MCF 10A (cell line): ENCODE measurements at regions not wholly inside any gene's neighbourhood (a gene's known extent, or its start where the extent isn't known, plus 50 kb on each side); places are given as distances from the start of the nearest gene placed in this dataset.

ENCODE experiments used
- BruUV-seq: library from RNA; stranded (reverse); fragments of 400-500 nt; replicated peaks from 2 replicates; lab custom pipeline; 2021; lab: Mats Ljungman, UMichigan
- CTCF ChIA-PET: fragments of 300-600 bp; sonication (Branson Sonifier 250); formaldehyde crosslinking; extraction: SDS; loops from one replicate; lab custom pipeline; 2021; ENCODE audit warnings: antibody characterized with exemption, inconsistent platforms; lab: Yijun Ruan, JAX
- POLR2A ChIA-PET: fragments of 300-600, 350-650 bp; sonication (Branson Sonifier 250); formaldehyde crosslinking; extraction: SDS; loops from one replicate; lab custom pipeline; 2020; ENCODE audit warnings: antibody characterized with exemption, inconsistent platforms; lab: Yijun Ruan, JAX
- DNase-seq: peaks from one replicate; pipeline ENCODE4 v3.0.0-alpha.2; 2018; ENCODE audit not compliant: unreplicated experiment
- H3K27ac Mint-ChIP-seq: one replicate; pipeline ENCODE4 v1.8.0; 2022; ENCODE audit warnings: mild to moderate bottlenecking, low read depth, mixed read lengths; ENCODE audit not compliant: unreplicated experiment
- H3K27me3 Mint-ChIP-seq: one replicate; pipeline ENCODE4 v1.8.0; 2022; ENCODE audit warnings: mixed read lengths; ENCODE audit not compliant: insufficient read depth, unreplicated experiment
- H3K36me3 Mint-ChIP-seq: one replicate; pipeline ENCODE4 v1.8.0; 2022; ENCODE audit warnings: mild to moderate bottlenecking, moderate library complexity, mixed read lengths; ENCODE audit not compliant: insufficient read depth, unreplicated experiment
- H3K4me1 Mint-ChIP-seq: one replicate; pipeline ENCODE4 v1.8.0; 2022; ENCODE audit warnings: mixed read lengths; ENCODE audit not compliant: insufficient read depth, unreplicated experiment
- H3K4me3 Mint-ChIP-seq: one replicate; pipeline ENCODE4 v1.8.0; 2022; ENCODE audit warnings: mild to moderate bottlenecking, moderate library complexity, mixed read lengths; ENCODE audit not compliant: unreplicated experiment
- H3K9me3 Mint-ChIP-seq: one replicate; pipeline ENCODE4 v1.8.0; 2022; ENCODE audit warnings: mixed read lengths; ENCODE audit not compliant: unreplicated experiment
- intact Hi-C: fragments of 100-400 bp; cut with micrococcal nuclease; formaldehyde crosslinking; loops from 2 replicates; pipeline ENCODE4 v1.14.1; 2022
- TF ChIP-seq, protein P1 (sequence below): fragments of 200-600 bp; IDR thresholded peaks from one replicate; pipeline ENCODE4 v1.8.0; 2022; ENCODE audit warnings: antibody characterized with exemption, mild to moderate bottlenecking; ENCODE audit not compliant: unreplicated experiment

DNA sequence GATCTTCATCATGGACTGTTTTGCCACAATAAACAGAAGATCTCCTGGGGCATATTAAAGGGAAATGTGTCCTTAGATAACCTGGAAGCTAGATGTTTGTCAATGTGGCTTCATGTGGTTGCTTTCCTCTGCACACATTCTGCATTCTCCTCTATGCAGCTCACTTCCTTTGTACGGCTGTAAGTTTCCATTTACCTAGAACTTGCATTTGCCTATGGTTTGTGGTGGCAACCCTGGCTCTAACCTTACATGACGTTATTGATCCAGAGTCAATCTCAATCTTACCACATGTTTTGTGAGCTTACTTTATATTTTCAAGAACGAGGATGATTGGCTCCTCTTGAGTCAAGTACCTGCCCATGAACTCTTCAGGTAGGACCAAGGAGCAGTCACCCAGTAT, 863.1 kb downstream of the MAFB start:
- H3K36me3 Mint-ChIP-seq, result no peaks in the 10 kb centered on the region
- intact Hi-C loops, result no loop called here
- TF ChIP-seq, protein P1, sequence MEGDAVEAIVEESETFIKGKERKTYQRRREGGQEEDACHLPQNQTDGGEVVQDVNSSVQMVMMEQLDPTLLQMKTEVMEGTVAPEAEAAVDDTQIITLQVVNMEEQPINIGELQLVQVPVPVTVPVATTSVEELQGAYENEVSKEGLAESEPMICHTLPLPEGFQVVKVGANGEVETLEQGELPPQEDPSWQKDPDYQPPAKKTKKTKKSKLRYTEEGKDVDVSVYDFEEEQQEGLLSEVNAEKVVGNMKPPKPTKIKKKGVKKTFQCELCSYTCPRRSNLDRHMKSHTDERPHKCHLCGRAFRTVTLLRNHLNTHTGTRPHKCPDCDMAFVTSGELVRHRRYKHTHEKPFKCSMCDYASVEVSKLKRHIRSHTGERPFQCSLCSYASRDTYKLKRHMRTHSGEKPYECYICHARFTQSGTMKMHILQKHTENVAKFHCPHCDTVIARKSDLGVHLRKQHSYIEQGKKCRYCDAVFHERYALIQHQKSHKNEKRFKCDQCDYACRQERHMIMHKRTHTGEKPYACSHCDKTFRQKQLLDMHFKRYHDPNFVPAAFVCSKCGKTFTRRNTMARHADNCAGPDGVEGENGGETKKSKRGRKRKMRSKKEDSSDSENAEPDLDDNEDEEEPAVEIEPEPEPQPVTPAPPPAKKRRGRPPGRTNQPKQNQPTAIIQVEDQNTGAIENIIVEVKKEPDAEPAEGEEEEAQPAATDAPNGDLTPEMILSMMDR, result no peak
- BruUV-seq, result no TSS peak
- ChIA-PET POLR2A (interaction anchor here (0.6 to 5.3 kb wide), 19 partner anchors 11 to 1662 kb away, joined by 3 to 49 read pairs (median 4); partner anchors contain the start of gene MAFB), CTCF (interaction anchor here (0.5 to 3.2 kb wide), 17 partner anchors 17 to 1416 kb away, joined by 3 to 10 read pairs (median 4); partner anchors contain the start of gene MAFB)
- peak overlapping the region; percentile 2 for H3K27ac Mint-ChIP-seq
- H3K4me1 Mint-ChIP-seq, result peaks cover 28% of the 10 kb centered on the region
- no peak overlapping the region for H3K4me3 Mint-ChIP-seq
- H3K27me3 Mint-ChIP-seq, result no peaks in the 10 kb centered on the region
- DNase-seq, result no peak
- no peaks in the 10 kb centered on the region for H3K9me3 Mint-ChIP-seq

DNA sequence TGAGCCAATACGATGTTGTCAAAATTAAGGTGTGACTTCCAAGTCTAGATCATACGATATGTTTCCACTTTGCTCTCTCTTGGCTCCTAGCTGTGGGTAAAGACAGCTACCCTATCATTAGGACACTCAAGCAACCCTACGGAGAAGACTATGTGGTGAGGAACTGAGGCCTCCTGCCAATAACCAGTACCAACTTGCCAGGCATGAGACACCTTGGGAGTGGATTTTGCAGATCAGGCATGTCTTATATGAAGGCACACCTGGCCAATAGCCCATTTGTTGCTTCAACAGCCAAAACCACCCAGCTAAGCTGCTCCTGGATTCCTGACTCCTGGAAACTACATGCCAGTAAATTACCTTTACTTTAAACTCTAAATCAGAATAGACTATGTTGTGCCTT, 863.4 kb downstream of the DHX35 start:
- intact Hi-C loops, result no loop called here
- DNase-seq, result peak; percentile 90
- no peaks in the 10 kb centered on the region for H3K36me3 Mint-ChIP-seq
- no TSS peak for BruUV-seq
- TF ChIP-seq, protein P1, result no peak
- peaks cover 28% of the 10 kb centered on the region for H3K4me1 Mint-ChIP-seq
- no peaks in the 10 kb centered on the region for H3K9me3 Mint-ChIP-seq
- peak overlapping the region; percentile 2 for H3K27ac Mint-ChIP-seq
- ChIA-PET CTCF (interaction anchor here (0.6 to 3.2 kb wide), 16 partner anchors 13 to 1049 kb away, joined by 3 to 10 read pairs (median 4); partner anchors contain the start of gene MAFB), POLR2A (interaction anchor here (0.5 to 5.3 kb wide), 20 partner anchors 10 to 1662 kb away, joined by 3 to 49 read pairs (median 4); partner anchors contain the start of gene MAFB)
- no peaks in the 10 kb centered on the region for H3K27me3 Mint-ChIP-seq
- no peak overlapping the region for H3K4me3 Mint-ChIP-seq

DNA sequence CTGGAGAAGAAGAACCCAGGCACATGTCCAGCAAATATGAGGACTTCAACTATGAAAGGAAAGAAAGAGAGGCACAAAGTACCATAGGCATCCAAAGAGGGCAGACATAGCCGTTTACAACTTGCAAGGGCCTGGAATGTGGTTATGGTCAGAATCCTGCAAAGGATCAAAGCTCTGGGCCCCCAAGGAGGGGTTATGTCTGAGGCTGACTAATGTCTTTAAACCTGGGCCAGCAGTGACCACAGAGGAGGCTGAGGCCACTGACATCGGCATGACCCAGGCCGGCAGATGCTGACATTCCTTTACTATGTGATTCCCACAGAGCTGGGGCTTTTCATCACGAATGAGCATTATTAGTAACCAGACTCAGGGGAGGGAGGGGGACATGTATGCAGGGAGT, 861.1 kb downstream of the DHX35 start:
- no peak overlapping the region for H3K4me3 Mint-ChIP-seq

DNA sequence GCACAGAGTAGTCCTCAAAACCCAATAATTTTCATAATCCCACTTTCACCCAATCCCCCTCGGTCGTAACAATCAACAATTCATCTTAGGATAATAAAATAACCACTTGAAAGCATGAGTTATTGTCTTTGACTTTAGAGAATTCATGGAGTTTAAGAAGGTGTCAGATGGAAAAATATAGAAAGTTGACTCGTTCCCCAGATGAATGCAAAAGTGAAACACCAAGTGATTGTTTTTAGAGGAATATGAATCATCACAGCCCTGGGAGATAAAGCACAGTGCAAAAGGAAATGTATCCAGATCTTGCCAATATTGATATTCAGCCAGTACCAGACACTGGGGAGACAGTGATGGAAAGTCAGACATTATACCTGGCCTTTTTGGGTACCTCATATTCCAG, 860.5 kb downstream of the DHX35 start:
- no TSS peak for BruUV-seq
- intact Hi-C loops, result no loop called here
- TF ChIP-seq, protein P1, result no peak
- CTCF ChIA-PET, result interaction anchor here (0.7 to 1.4 kb wide), 4 partner anchors 28 to 556 kb away, joined by 3 to 6 read pairs (median 3); no protein-coding TSS in a partner anchor
- Mint-ChIP-seq H3K36me3 (no peaks in the 10 kb centered on the region), H3K9me3 (no peaks in the 10 kb centered on the region), H3K27ac (no peak overlapping the region), H3K27me3 (no peaks in the 10 kb centered on the region), H3K4me1 (peaks cover 28% of the 10 kb centered on the region), H3K4me3 (no peak overlapping the region)
- peak; percentile 33 for DNase-seq
- POLR2A ChIA-PET, result interaction anchor here (0.6 to 5.3 kb wide), 6 partner anchors 8 to 739 kb away, joined by 3 to 49 read pairs (median 4); no protein-coding TSS in a partner anchor

More for the DNA sequence above, 861.1 kb downstream of the DHX35 start:
- ChIA-PET CTCF (interaction anchor here (0.7 to 1.6 kb wide), 6 partner anchors 11 to 711 kb away, joined by 3 to 6 read pairs (median 4); no protein-coding TSS in a partner anchor), POLR2A (interaction anchor here (0.6 to 5.3 kb wide), 4 partner anchors 8 to 739 kb away, joined by 3 to 49 read pairs (median 6); no protein-coding TSS in a partner anchor)
- H3K9me3 Mint-ChIP-seq, result no peaks in the 10 kb centered on the region
- intact Hi-C loops, result no loop called here
- H3K4me1 Mint-ChIP-seq, result peaks cover 28% of the 10 kb centered on the region
- TF ChIP-seq, protein P1, result no peak
- no peak for DNase-seq
- H3K27ac Mint-ChIP-seq, result no peak overlapping the region
- no peaks in the 10 kb centered on the region for H3K36me3 Mint-ChIP-seq
- BruUV-seq, result no TSS peak
- no peaks in the 10 kb centered on the region for H3K27me3 Mint-ChIP-seq
